Epithelial cell of esophagus (primary cell): ENCODE measurements at regions not wholly inside any gene's neighbourhood (a gene's known extent, or its start where the extent isn't known, plus 50 kb on each side); places are given as distances from the start of the nearest gene placed in this dataset.

Experiments used
- DNase-seq: peaks from one replicate; pipeline ENCODE4 v3.0.0; 2010; ENCODE audit warnings: low read depth
- H3K4me3 ChIP-seq: 2 replicates; pipeline ENCODE4 v1.5.1; 2011; ENCODE audit warnings: mild to moderate bottlenecking, low read length, control low read depth
- TF ChIP-seq, protein P1 (sequence below): IDR thresholded peaks from 2 replicates; pipeline ENCODE4 v1.5.1; 2011; ENCODE audit warnings: low read depth, mild to moderate bottlenecking, low read length, control low read depth, inconsistent platforms; ENCODE audit not compliant: insufficient read depth; ENCODE audit errors: missing control alignments

DNA sequence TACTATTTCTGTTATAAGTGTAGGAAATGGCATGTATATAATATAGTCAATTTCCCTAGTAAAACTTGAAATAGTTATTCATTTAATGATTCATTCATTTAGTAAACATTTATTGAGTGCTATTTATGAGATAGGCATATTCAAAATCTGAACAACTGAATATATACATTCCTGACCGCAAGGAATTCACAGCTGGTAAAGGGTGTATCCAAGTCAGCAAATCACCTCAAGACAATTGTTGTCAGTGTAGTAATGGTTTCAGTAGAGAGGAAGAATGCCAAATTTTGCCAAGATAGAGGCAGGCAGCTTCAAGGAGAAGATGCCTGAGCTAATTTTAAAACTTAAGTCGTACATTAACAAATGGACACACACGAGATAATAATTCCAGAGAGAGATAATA is 89.8 kb upstream of the CHST9 start:
- TF ChIP-seq, protein P1, sequence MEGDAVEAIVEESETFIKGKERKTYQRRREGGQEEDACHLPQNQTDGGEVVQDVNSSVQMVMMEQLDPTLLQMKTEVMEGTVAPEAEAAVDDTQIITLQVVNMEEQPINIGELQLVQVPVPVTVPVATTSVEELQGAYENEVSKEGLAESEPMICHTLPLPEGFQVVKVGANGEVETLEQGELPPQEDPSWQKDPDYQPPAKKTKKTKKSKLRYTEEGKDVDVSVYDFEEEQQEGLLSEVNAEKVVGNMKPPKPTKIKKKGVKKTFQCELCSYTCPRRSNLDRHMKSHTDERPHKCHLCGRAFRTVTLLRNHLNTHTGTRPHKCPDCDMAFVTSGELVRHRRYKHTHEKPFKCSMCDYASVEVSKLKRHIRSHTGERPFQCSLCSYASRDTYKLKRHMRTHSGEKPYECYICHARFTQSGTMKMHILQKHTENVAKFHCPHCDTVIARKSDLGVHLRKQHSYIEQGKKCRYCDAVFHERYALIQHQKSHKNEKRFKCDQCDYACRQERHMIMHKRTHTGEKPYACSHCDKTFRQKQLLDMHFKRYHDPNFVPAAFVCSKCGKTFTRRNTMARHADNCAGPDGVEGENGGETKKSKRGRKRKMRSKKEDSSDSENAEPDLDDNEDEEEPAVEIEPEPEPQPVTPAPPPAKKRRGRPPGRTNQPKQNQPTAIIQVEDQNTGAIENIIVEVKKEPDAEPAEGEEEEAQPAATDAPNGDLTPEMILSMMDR: no peak
- no peak for DNase-seq
- H3K4me3 ChIP-seq: no peak overlapping the region

DNA sequence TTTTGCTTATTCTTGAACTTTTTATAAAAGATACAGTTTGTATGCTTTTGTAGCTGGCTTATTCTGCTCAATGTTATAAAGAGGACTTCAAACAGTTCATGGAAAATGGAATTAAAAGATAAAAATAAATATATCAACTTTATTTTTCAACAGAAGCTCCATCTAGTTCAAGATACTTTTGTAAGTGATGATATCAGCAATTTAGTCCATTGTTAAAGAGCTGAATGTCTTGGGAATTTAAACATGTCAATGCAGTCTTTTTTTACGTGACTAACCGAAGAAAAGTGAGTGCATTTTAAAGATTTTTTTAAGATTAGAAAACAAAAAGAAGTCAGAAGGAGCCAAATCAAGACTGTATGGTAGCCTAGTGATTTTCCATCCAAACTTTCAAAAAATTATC is 85.4 kb upstream of the CHST9 start:
- H3K4me3 ChIP-seq: no peak overlapping the region
- TF ChIP-seq, protein P1: no peak
- no peak for DNase-seq

DNA sequence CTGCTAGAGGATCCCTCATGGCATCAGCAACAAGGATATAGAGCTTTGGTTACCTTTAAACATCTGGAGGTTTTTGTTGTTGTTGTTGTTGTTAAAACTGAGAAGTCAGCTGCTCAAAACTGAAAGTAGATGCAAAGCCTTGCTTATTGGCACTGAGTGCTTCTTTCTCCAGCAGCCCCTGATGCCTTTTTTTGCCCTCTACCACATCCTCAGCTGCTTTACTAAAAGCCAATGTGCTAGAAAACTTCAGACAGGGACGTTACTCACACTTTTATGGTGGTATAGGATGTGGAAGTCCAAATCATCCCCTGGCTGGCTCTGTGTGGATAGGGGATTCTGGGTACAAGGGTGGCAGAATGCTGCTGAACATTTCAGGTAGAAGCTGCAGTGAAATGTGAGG is 78.3 kb upstream of the CHST9 start:
- no peak for DNase-seq
- H3K4me3 ChIP-seq: no peak overlapping the region
- TF ChIP-seq, protein P1: no peak

DNA sequence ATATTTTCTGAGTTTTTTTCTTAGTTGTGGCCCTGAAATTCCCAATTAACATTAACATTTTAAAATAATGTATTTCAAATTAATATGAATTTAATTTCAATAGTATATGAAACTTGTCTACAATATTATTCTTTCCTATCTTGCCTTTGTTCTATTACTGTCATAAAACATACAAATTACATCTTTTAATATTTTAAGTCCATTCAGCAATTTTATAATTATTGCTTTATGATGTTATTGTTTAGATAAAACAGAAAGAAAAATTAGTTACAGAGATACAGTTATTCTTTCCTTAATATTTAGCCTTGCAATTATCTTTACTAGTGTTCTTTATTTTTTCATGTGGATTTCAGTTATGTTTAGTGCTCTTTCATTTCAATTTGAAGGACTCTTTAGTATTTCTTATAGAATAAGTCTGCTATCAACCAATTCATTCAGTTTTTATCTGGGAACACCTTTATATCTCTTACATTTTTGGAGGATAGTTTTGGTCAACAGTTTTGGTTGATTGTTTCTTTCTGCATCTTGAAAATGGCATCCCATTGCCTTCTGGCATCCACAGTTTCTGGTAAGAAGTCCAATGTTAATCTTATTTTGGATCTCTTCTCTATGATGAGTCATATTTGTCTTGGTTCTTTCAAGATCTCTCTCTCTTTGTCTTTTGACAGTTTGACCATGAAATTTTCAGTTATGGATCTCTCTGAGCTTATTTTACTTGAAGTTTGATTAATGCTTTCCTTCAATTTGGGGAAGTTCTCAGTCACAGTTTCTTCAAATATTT is 76.9 kb upstream of the CHST9 start:
- TF ChIP-seq, protein P1: no peak
- no peak overlapping the region for H3K4me3 ChIP-seq
- DNase-seq: no peak

DNA sequence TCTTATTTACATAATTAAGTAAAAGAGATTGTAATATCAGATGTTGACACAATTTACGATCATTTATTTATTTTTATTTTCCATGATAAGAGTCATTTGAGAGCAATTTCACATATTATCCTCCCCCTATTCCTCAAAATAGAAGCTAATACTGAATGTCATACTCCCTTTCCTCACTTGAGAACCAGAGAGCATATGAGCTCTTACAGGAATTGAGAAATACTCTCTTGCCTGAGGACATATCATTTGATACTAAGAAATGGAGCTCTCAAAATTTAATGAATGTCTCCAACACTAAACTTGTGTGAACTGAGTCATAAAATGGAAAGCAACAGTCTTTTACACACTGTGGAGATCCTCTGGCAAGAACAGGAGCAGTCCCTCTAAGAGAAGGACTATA is 68.5 kb upstream of the CHST9 start:
- DNase-seq: no peak
- TF ChIP-seq, protein P1: no peak
- H3K4me3 ChIP-seq: no peak overlapping the region

DNA sequence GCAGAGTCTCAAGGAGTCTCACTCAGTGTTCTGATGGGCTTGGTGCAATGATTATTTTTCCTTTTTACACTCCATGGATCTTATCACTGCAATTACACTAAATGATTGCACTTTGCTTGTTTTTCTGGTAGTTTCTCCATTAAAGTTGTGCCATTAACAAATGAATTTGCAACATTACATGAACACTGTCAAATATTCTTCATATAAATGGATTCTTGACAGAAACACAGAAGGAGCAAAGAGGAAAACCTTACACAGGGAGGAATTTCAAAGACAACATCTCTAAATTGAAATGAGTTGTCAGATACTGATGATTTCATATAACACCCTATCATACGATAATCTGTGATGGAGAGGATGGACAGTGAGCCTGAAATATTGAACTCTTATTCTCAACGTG is 65.4 kb upstream of the CHST9 start:
- TF ChIP-seq, protein P1: no peak
- H3K4me3 ChIP-seq: no peak overlapping the region
- no peak for DNase-seq

DNA sequence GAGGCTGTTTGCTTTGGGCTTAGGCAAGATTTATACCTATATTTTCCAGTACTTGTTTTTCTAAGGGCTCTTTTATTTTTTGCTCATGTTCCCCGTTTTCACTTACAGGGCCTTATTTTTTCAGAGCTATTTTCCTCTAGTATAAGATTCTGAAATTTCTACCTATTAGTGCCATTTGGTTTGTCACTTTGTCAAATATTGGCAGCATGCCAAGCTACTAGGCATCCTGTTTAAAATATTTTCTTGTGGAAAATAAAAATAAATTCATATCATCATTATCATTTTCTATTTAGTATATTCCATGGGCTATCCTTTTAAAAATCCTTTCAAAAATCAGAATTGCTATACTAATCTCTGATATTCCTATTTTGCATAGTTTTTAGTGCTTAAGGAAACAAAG is 64.8 kb upstream of the CHST9 start:
- TF ChIP-seq, protein P1: no peak
- no peak overlapping the region for H3K4me3 ChIP-seq
- DNase-seq: no peak
